ENCODE measurements at regions not wholly inside any gene's neighbourhood (a gene's known extent, or its start where the extent isn't known, plus 50 kb on each side); places are given as distances from the start of the nearest gene placed in this dataset.

GRCh38 chr20:48329031-48329615 is 498.7 kb downstream of the PREX1 start:
- no peak for TF ChIP-seq YY1 (IDR thresholded peaks at IDR 0.05; ENCODE audit: insufficient read depth, insufficient read length)
- TF ChIP-seq ZNF274 (IDR thresholded peaks at IDR 0.05; ENCODE audit: low read depth, low read length) = no peak
